ENCODE measurements at regions not wholly inside any gene's neighbourhood (a gene's known extent, or its start where the extent isn't known, plus 50 kb on each side); places are given as distances from the start of the nearest gene placed in this dataset.

DNA sequence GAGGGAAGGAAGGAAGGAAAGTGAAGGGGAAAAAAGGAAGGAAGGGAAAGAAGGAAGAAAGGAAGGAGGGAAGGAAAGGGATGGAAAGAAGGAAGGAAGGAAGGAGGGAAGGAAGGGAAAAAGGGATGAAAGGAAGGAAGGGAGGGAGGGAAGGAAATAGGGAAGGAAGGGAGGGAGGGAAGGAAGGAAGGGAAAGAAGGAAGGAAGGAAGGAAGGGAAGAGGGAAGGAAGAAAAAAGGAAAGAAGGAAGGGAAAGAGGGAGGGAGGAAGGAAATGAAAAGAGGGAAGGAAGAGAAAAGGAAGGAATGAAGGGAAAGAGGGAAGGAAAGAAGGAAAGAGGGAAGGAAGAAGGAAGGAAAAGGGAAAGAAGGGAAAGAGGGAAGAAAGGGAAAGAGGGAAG lies 136.9 kb downstream of the BARX1 start:
- no peak overlapping the region for H3K4me3 ChIP-seq (ENCODE audit: low read depth, low read length)
- ChIA-PET POLR2A (no interaction called here), CTCF (no interaction called here)
- DNase-seq (ENCODE audit: low read depth, low spot score), result no peak
- TF ChIP-seq, protein P1, sequence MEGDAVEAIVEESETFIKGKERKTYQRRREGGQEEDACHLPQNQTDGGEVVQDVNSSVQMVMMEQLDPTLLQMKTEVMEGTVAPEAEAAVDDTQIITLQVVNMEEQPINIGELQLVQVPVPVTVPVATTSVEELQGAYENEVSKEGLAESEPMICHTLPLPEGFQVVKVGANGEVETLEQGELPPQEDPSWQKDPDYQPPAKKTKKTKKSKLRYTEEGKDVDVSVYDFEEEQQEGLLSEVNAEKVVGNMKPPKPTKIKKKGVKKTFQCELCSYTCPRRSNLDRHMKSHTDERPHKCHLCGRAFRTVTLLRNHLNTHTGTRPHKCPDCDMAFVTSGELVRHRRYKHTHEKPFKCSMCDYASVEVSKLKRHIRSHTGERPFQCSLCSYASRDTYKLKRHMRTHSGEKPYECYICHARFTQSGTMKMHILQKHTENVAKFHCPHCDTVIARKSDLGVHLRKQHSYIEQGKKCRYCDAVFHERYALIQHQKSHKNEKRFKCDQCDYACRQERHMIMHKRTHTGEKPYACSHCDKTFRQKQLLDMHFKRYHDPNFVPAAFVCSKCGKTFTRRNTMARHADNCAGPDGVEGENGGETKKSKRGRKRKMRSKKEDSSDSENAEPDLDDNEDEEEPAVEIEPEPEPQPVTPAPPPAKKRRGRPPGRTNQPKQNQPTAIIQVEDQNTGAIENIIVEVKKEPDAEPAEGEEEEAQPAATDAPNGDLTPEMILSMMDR (IDR thresholded peaks at IDR 0.05; ENCODE audit: low read depth, low read length), result no peak
- H3K27ac ChIP-seq (ENCODE audit: low read depth, low read length), result no peak overlapping the region
- H3K27me3 ChIP-seq (ENCODE audit: control insufficient read depth, insufficient read depth, low read length), result peaks cover 6% of the 10 kb centered on the region
- no peaks in the 10 kb centered on the region for H3K9me3 ChIP-seq (ENCODE audit: control insufficient read depth, insufficient read depth, low read length)

DNA sequence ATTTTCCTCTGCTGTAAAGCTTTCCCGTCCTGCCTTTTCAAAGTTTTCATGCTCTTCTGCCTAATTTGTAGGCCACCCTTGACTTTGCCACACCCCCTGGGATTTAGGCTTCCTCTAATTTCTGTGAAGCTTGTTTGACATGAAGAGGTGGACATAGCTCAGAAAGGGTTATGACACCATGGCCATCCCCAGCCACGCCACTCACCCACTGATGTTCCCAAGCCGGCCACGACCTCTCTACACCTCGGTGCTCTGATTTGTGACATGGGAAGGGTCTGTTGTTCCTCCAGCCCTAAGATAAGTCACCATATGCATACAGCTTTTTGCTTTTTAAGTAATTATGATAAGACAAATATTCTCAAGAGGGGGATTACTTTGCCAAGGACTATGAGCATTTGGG lies 139.5 kb downstream of the BARX1 start:
- no peak overlapping the region for H3K27ac ChIP-seq (ENCODE audit: low read depth, low read length)
- TF ChIP-seq, protein P1 (IDR thresholded peaks at IDR 0.05; ENCODE audit: low read depth, low read length), result no peak
- H3K27me3 ChIP-seq (ENCODE audit: control insufficient read depth, insufficient read depth, low read length), result peaks cover 6% of the 10 kb centered on the region
- ChIA-PET CTCF (interaction anchor here (1.3 to 2.6 kb wide), 2 partner anchors 10 to 12 kb away, joined by 4 to 9 read pairs; no protein-coding TSS in a partner anchor), POLR2A (no interaction called here)
- no peak overlapping the region for H3K4me3 ChIP-seq (ENCODE audit: low read depth, low read length)
- no peak for DNase-seq (ENCODE audit: low read depth, low spot score)
- H3K9me3 ChIP-seq (ENCODE audit: control insufficient read depth, insufficient read depth, low read length), result no peaks in the 10 kb centered on the region

DNA sequence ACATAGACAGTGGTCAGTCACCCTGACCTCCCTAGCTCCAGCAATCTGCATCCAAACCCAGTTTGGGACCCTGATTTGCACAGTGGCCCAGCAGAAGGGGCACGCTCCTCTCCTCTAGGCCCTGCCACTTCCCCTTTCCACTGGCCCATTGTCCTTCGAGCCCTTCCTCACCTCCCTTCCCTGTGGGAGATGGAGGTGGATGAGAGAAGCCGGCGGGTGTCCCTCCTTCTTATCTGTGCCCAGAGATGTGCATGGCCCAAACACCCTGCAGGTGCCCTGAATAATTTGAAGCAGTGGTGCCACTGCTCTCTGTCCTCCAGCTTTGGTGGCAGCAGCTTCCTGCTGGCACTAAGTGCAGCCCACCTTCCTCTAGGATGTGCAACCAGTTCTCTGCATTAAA lies 140.0 kb downstream of the BARX1 start:
- TF ChIP-seq, protein P1 (IDR thresholded peaks at IDR 0.05; ENCODE audit: low read depth, low read length), result no peak
- no peak overlapping the region for H3K4me3 ChIP-seq (ENCODE audit: low read depth, low read length)
- CTCF ChIA-PET, result interaction anchor here (1.3 to 2.6 kb wide), 2 partner anchors 10 to 12 kb away, joined by 4 to 9 read pairs; no protein-coding TSS in a partner anchor
- POLR2A ChIA-PET, result no interaction called here
- H3K9me3 ChIP-seq (ENCODE audit: control insufficient read depth, insufficient read depth, low read length), result no peaks in the 10 kb centered on the region
- DNase-seq (ENCODE audit: low read depth, low spot score), result no peak
- no peak overlapping the region for H3K27ac ChIP-seq (ENCODE audit: low read depth, low read length)
- H3K27me3 ChIP-seq (ENCODE audit: control insufficient read depth, insufficient read depth, low read length), result peaks cover 5% of the 10 kb centered on the region

DNA sequence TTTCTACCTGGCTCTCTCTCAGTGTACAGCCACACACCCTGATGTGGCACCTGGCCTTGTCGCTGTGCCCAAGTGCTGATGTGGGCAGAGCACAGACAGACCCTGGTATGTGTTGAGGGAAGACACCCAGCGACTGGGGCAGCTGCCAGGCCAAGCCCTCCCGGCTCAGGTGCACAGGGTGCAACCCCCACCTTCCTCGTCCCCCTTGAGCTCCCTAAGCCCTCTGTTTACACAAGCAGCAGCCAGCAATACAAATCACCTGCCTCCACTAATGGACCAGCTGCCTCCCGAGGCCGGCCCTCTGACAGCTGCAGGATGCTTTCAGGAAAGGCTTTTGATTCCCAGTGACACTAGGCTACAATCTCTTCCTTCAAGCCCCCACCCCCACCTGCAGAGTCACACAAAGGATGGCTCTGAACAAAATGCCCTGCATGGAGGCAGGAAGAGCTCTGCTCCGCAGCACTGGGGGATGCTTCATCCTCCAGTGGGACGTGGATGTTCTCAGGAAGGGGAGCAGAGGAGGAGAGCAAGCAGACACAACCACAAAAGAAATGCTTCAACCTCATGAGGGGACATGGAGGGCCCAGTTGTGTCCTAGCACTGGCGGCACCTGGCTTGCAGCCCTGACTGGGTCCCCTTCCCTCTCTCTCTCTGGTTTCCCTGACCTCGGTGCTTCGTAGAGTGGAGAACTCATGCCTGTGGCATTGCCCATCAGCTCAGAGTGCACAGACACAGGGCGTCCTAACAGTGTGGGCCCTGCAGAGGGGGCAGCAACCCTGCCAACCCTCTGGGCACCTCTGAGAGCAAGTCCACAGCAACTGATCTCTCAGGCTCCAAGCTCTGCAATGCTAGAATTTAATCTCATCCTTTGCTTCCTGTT lies 140.8 kb downstream of the BARX1 start:
- POLR2A ChIA-PET, result no interaction called here
- no peaks in the 10 kb centered on the region for H3K9me3 ChIP-seq (ENCODE audit: control insufficient read depth, insufficient read depth, low read length)
- TF ChIP-seq, protein P1 (IDR thresholded peaks at IDR 0.05; ENCODE audit: low read depth, low read length), result no peak
- H3K27ac ChIP-seq (ENCODE audit: low read depth, low read length), result no peak overlapping the region
- H3K4me3 ChIP-seq (ENCODE audit: low read depth, low read length), result no peak overlapping the region
- H3K27me3 ChIP-seq (ENCODE audit: control insufficient read depth, insufficient read depth, low read length), result peaks cover 6% of the 10 kb centered on the region
- DNase-seq (ENCODE audit: low read depth, low spot score), result no peak
- CTCF ChIA-PET, result interaction anchor here (1.0 to 2.6 kb wide), 3 partner anchors 11 to 13 kb away, joined by 3 to 9 read pairs (median 4); no protein-coding TSS in a partner anchor

Measured in AG04450 (cell line).